ENCODE measurements at regions not wholly inside any gene's neighbourhood (a gene's known extent, or its start where the extent isn't known, plus 50 kb on each side); places are given as distances from the start of the nearest gene placed in this dataset.

DNA sequence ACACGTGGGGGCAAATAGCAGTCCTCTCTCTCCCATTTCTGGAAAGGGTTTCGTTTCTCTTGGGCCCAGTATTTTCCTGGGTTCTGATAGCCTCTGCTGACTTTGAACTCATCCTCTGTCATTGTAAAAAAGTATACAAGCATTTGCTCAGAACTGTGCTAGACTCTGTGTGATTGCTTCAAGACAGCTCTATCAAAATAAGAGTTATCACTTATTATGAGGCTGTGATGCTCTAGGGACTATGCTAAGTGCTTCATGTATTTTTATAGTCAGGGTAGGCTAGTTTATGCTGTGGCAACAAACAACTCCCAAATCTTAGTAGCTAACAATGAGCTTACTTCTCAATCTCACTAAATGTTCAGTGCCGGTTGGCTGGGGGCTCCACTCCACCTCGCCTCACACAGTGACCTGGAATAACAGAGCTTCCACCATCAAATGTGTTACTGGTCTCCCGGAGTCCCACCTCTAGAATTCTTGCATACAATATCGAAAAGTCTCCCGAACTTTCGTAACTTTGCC lies 110.8 kb upstream of the CDC42EP3 start:
- no peak for DNase-seq (ENCODE audit: low read depth in 2 of 2)

DNA sequence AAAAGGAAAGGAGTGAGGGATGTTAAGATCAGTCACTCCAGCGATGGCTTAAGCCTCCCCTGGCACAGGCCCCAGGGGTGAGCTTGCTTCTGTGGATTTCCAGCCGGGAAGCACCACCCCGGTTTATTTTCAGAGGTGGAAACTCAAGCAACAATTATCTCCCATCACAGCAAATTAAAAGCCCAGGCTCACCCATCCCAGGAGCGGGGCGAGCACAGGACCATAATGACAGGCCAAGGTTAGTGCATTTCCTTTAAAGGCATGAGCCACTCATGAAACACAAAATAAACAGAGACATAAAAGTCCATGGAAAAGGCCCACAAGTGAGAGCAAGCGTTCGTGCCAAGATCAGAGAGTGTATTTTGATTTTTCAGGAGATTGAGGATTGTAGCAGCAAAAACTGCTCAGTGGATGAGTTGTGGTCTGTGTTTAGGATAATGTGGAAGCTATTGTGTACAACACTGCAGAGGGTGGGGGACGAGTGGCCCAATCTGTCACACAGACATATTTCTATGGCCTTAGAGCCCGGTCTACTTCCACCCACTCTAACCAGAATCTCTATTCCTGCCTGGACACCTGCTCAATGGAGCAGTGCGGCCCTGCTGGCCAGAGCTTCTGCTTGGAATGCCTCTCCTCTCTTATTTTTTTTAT lies 111.4 kb upstream of the CDC42EP3 start:
- DNase-seq (ENCODE audit: low read depth in 2 of 2) = no peak

DNA sequence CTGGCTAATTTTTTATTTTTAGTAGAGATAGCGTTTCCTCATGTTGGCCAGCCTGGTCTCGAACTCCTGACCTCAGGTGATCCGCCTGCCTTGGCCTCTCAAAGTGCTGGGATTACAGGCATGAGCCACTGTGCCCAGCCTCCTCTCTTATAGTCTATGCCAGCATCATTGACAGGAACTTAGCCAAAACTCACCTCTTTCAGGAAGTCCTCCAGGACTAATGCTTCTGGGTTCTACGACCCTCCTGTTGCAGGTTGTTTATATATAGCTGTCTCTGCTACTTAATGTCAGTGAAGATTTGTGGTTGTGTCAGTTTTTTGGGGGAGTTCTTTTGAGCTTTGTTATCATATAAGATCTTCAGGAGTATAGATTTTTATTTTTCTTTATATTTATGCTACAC lies 112.1 kb upstream of the CDC42EP3 start:
- DNase-seq (ENCODE audit: low read depth in 2 of 2) = no peak

- no peak for DNase-seq (ENCODE audit: low read depth in 2 of 2)
Observed at GRCh38 chr2:37784071-37784758, 112.8 kb upstream of the CDC42EP3 start.

DNA sequence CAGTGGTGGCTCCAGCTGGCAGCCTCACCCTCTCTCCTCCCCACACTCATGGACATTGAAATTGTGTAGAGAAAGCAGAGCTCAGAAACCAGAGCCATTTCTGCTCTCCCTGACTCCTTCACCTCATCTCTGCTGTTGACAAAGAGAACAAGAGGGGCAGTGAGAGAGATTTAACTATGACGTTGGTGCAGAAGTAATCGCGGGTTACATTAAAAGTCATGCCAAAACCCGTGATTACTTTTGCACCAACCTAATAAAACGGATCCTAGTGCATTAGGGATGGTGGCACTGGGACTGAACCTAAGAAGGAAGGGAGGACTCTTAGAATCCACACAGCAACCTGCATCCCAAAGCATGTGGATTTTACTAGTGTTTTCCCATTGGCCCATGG lies 113.3 kb upstream of the CDC42EP3 start:
- DNase-seq (ENCODE audit: low read depth in 2 of 2) = no peak

DNA sequence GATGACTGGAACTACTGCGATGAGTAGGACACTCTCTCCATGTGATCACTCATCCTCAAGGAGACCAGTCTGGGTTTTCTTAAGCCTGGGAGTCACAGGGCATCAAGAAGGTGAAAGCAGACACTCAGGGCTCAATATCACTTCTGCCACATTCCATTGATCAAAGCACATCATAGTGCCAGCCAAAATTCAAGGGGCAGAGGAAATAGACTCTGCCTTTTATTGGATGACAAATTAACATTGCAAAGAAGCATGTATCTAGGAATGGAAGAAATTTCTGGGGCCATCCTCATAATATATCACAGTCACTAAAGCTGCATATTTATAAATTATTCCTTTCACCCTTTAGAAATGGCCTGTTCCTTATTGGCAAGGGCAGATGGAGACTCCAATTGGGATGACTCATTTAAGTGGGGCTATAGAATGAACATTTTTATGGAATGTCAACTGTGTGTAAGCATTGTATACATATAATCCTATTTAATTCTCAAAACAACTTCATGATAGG lies 114.8 kb upstream of the CDC42EP3 start:
- no peak for DNase-seq (ENCODE audit: low read depth in 2 of 2)

DNA sequence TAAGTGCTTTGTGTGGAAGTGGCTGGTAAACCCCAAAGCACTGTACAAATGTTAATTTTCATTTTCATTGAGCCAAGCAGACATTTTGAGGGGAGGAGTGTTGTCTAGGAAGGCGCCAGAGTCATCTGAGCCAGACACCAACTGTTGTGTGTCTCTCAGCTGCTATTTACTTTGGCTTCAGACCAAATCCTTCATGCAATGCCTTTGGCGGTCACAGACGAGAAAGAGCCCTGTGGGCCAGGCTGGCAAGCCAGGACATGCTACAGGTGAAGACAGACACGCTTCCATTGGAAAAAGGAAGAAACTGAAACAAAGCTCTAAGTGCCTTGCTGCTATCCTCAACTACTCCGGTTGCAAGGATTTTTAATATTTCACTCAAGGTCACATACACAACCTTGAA lies 115.4 kb upstream of the CDC42EP3 start:
- DNase-seq (ENCODE audit: low read depth in 2 of 2) = no peak

- no peak for DNase-seq (ENCODE audit: low read depth in 2 of 2)
Observed at GRCh38 chr2:37788602-37789209, 117.3 kb upstream of the CDC42EP3 start.

DNA sequence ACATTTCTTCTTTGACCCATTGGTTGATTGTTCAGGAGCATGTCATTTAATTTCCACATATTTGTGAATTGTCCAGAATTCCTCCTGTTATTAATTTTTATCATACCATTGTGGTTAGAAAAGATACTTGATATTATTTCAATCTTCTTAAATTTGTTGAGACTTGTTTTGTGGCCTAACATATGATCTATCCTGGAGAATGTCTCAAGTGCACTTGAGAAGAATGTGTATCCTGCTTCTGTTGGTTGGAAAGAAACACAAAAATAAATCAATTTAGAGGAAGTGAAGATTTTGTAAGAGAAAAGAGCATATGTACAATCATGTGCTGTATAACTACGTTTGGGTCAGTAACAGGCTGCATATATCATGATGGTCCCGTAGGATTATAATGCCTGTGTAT lies 118.6 kb upstream of the CDC42EP3 start:
- DNase-seq (ENCODE audit: low read depth in 2 of 2) = no peak

DNA sequence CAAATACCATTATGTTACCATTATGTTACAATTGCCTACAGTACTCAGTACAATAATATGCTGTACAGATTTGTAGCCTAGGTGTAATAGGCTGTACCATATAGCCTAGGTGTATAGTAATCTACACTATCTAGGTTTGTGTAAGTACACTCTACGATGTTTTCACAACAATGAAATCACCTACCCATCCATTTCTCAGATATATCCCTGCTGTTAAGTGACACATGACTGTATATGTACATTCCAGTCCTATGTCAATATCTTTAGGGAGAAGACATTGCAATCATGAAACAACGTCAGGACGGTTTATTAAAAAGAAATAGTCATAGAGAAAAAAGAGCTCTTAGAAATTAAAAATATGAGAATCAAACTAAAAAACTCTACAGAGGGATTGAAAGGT lies 119.0 kb upstream of the CDC42EP3 start:
- DNase-seq (ENCODE audit: low read depth in 2 of 2) = no peak

GRCh38 chr2:37792366-37792765 lies 120.9 kb upstream of the CDC42EP3 start:
- no peak for DNase-seq (ENCODE audit: low read depth in 2 of 2)

- no peak for DNase-seq (ENCODE audit: low read depth in 2 of 2)
Observed at GRCh38 chr2:37793004-37793403, 121.6 kb upstream of the CDC42EP3 start.

DNA sequence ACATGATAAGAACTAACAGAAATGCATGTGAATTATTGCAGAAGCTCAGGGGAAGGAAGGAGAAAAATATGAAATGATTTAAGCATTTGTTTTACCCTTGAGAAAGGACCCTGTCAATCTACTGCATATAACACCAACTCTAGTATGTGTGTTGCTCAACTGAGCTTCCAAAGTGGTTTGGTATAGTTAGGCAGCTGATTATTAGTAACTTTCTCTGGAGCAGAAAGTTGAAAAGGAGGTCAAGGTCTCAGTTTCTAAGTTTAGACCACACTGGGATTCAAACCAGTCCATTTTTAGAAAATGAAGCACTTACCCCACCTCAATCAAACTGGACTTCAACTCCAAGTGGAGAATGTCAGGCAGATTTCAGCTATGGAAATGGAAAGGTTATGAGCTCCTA lies 123.3 kb upstream of the CDC42EP3 start:
- no peak for DNase-seq (ENCODE audit: low read depth in 2 of 2)

DNA sequence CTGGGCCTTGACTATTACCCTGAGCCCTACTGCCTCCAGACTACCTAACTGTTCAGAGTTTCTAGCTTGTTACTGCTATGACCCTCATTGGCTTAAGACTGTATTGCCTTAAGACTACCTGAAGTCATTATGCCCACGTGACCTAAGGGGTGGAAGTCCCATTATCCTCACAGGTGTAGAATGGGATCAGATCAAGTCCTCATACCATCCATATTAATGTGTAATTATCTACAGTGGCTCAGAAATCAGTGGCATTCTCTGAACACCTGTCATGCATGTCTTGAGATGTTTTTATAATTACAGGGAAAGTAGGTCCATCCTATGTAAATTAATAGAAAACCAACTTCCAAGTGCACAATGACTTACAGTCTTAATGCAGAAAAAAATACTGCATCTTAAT lies 124.0 kb upstream of the CDC42EP3 start:
- no peak for DNase-seq (ENCODE audit: low read depth in 2 of 2)

GRCh38 chr2:37795938-37796337 lies 124.5 kb upstream of the CDC42EP3 start:
- DNase-seq (ENCODE audit: low read depth in 2 of 2) = no peak

- no peak for DNase-seq (ENCODE audit: low read depth in 2 of 2)
Observed at GRCh38 chr2:37796481-37796880, 125.0 kb upstream of the CDC42EP3 start.

- DNase-seq (ENCODE audit: low read depth in 2 of 2) = no peak
Observed at GRCh38 chr2:37797081-37797480, 125.6 kb upstream of the CDC42EP3 start.

GRCh38 chr2:37798315-37799005 lies 126.6 kb upstream of the RMDN2 start:
- DNase-seq (ENCODE audit: low read depth in 2 of 2) = no peak

DNA sequence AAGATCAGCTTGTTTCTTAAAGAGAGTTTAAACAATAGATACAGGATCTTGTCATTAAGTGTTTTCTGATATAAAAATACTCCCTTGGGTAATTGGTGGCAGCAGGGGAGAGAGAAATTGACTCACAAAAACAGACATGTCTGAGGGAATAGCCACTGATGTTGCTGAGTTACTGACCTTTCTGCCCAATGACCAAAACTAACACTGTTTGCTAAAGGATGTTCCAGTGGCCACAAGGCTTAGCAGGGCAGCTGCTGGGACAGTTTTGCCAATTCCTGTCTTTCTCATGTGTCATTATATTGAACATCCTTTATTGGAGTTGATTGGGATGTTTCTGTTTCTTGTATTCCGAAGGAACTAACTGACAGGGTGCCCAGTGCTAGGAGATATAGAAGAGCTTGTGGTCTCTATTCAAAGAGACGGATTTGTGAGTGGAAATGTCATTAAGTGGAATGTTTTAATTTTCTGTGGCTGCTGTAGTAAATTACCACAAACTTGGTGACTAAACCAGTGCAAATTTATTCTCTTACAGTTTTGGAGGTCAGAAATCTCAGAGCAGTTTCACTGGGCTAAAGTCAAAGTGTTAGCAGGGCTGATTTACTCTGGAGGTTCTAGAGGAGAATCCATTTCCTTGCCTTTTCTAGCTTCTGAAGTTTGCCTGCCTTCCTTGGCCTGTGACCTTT lies 124.8 kb upstream of the RMDN2 start:
- DNase-seq (ENCODE audit: low read depth in 2 of 2) = no peak

GRCh38 chr2:37802211-37802752 lies 122.8 kb upstream of the RMDN2 start:
- DNase-seq (ENCODE audit: low read depth in 2 of 2) = no peak

DNA sequence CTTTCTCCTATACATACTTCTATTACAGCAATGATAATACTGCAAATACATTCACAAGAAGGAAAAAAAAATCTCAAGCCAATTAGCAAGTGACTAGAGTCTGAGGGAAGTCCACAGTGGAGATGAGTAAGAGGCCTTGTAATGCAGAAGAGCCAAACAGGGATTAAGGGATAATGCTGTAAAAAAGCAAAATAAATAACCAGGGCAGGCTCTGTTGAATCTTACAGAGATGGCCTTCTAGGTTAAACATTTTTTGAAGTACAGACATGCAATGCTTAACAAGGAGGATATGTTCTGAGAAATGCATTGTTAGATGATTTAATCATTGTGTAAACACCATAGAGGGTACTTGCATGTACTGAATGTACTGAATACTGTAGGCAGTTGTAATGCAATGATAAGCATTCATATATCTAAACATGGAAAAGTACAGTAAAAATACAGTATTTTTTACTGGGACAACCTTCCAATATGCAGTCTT lies 122.1 kb upstream of the RMDN2 start:
- DNase-seq (ENCODE audit: low read depth in 2 of 2) = no peak

Data from activated CD4-positive, alpha-beta T cell treated with anti-CD3 and anti-CD28 coated beads for 24 hours (primary cell).